ENCODE measurements at regions not wholly inside any gene's neighbourhood (a gene's known extent, or its start where the extent isn't known, plus 50 kb on each side); places are given as distances from the start of the nearest gene placed in this dataset.

GRCh38 chr10:33093362-33093761 lies 135.3 kb upstream of the ITGB1 start:
- TF ChIP-seq, protein P1, sequence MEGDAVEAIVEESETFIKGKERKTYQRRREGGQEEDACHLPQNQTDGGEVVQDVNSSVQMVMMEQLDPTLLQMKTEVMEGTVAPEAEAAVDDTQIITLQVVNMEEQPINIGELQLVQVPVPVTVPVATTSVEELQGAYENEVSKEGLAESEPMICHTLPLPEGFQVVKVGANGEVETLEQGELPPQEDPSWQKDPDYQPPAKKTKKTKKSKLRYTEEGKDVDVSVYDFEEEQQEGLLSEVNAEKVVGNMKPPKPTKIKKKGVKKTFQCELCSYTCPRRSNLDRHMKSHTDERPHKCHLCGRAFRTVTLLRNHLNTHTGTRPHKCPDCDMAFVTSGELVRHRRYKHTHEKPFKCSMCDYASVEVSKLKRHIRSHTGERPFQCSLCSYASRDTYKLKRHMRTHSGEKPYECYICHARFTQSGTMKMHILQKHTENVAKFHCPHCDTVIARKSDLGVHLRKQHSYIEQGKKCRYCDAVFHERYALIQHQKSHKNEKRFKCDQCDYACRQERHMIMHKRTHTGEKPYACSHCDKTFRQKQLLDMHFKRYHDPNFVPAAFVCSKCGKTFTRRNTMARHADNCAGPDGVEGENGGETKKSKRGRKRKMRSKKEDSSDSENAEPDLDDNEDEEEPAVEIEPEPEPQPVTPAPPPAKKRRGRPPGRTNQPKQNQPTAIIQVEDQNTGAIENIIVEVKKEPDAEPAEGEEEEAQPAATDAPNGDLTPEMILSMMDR (IDR thresholded peaks at IDR 0.05; ENCODE audit: low read depth, low read length), result no peak
- H3K4me3 ChIP-seq (ENCODE audit: low read depth, low read length), result no peak overlapping the region

DNA sequence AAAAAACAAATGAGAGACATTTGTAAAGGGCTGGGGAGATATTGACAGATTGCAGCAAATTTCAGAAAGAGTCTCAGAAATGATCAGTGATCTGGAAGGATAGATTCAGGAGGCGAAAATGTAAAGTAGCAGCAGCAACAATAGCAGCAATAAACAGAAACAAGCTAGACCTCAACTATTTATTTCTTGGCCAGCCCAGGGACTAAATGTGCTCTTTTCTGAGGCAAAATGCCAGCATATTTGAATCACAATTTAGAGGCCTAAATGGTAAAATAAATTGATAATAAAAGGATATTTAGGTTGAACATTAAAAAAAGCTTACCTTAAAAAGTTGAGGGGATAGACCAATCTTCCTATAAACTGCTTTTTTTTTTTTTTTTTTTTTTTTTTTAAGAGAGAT lies 134.6 kb upstream of the ITGB1 start:
- H3K4me3 ChIP-seq (ENCODE audit: low read depth, low read length), result no peak overlapping the region
- TF ChIP-seq, protein P1 (IDR thresholded peaks at IDR 0.05; ENCODE audit: low read depth, low read length), result no peak

- H3K4me3 ChIP-seq (ENCODE audit: low read depth, low read length), result no peak overlapping the region
Observed at GRCh38 chr10:33091201-33091600, 133.2 kb upstream of the ITGB1 start.

GRCh38 chr10:33088990-33089389 lies 131.0 kb upstream of the ITGB1 start:
- TF ChIP-seq, protein P1 (IDR thresholded peaks at IDR 0.05; ENCODE audit: low read depth, low read length), result no peak
- H3K4me3 ChIP-seq (ENCODE audit: low read depth, low read length), result no peak overlapping the region

More at GRCh38 chr10:33091201-33091600, 133.2 kb upstream of the ITGB1 start:
- TF ChIP-seq, protein P1 (IDR thresholded peaks at IDR 0.05; ENCODE audit: low read depth, low read length), result no peak

- H3K4me3 ChIP-seq (ENCODE audit: low read depth, low read length), result no peak overlapping the region
- TF ChIP-seq, protein P1 (IDR thresholded peaks at IDR 0.05; ENCODE audit: low read depth, low read length), result no peak
Observed at GRCh38 chr10:33087922-33088321, 129.9 kb upstream of the ITGB1 start.

DNA sequence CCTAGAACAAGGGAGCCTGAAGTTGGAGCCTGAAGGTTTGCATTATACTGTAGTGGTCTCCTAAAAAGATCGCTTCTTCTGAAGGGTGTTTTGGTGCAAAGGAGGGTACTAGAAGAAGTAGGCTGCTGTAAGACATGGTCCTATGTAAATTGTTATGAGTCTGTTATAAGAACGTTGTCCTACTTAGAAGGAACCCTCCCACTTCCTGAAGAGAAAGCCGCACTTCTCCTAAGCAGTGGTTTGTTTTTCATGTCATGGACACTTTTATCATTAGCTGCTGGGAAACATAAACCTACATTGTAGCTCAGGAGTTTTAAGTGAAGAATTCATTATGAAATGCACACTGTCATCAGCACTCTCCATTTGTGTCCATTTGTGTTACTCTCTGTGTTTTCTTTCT lies 129.1 kb upstream of the ITGB1 start:
- H3K4me3 ChIP-seq (ENCODE audit: low read depth, low read length), result no peak overlapping the region
- TF ChIP-seq, protein P1 (IDR thresholded peaks at IDR 0.05; ENCODE audit: low read depth, low read length), result no peak

- H3K4me3 ChIP-seq (ENCODE audit: low read depth, low read length), result no peak overlapping the region
- TF ChIP-seq, protein P1 (IDR thresholded peaks at IDR 0.05; ENCODE audit: low read depth, low read length), result no peak
Observed at GRCh38 chr10:33086100-33086499, 128.1 kb upstream of the ITGB1 start.
